Ectodermal cell (in vitro differentiated cells): ENCODE measurements at regions not wholly inside any gene's neighbourhood (a gene's known extent, or its start where the extent isn't known, plus 50 kb on each side); places are given as distances from the start of the nearest gene placed in this dataset.

Experiments
- H3K27ac ChIP-seq: 2 replicates; pipeline ENCODE4 v1.7.0; 2013; ENCODE audit warnings: mild to moderate bottlenecking, low read depth, low read length; ENCODE audit not compliant: insufficient read depth, poor library complexity, severe bottlenecking
- H3K27me3 ChIP-seq: 2 replicates; pipeline ENCODE4 v1.7.0; 2013; ENCODE audit warnings: mild to moderate bottlenecking, low read length; ENCODE audit not compliant: insufficient read depth, control insufficient read depth, poor library complexity, severe bottlenecking
- H3K36me3 ChIP-seq: one replicate; pipeline ENCODE4 v1.7.0; 2013; ENCODE audit warnings: low read length; ENCODE audit not compliant: control insufficient read depth, insufficient read depth
- H3K4me1 ChIP-seq: one replicate; pipeline ENCODE4 v1.7.0; 2013; ENCODE audit warnings: low read length; ENCODE audit not compliant: control insufficient read depth, insufficient read depth
- H3K4me3 ChIP-seq: 2 replicates; pipeline ENCODE4 v1.7.0; 2013; ENCODE audit warnings: low read depth, low read length, control low read depth; ENCODE audit not compliant: insufficient read depth
- H3K9me3 ChIP-seq: 2 replicates; pipeline ENCODE4 v1.7.0; 2013; ENCODE audit warnings: mild to moderate bottlenecking, low read length, moderate library complexity; ENCODE audit not compliant: control insufficient read depth
- WGBS, 2 experiments: methylation state at CpG; one replicate each; pipeline ENCODE4 v1.1.7; 2013; ENCODE audit warnings: missing lambda C conversion rate in 2 of 2; 5-methylcytosine and 5-hydroxymethylcytosine counted together

GRCh38 chr2:60118917-60119316, 434.5 kb downstream of the BCL11A start:
- 93 to 95% methylated on average over 1 of the region's 1 CpG for WGBS, 2 experiments

GRCh38 chr2:60118061-60118460, 435.4 kb downstream of the BCL11A start:
- Histone ChIP-seq H3K9me3 (peaks cover 4% of the 10 kb centered on the region), H3K4me1 (no peaks in the 10 kb centered on the region), H3K27ac (no peak overlapping the region), H3K4me3 (no peak overlapping the region), H3K27me3 (no peaks in the 10 kb centered on the region), H3K36me3 (no peaks in the 10 kb centered on the region)
- WGBS, 2 experiments: 87 to 95% methylated on average over 1 of the region's 1 CpG

More at GRCh38 chr2:60118917-60119316, 434.5 kb downstream of the BCL11A start:
- no peaks in the 10 kb centered on the region for H3K27me3 ChIP-seq
- no peak overlapping the region for H3K4me3 ChIP-seq
- H3K9me3 ChIP-seq: peaks cover 4% of the 10 kb centered on the region
- H3K27ac ChIP-seq: no peak overlapping the region
- H3K4me1 ChIP-seq: no peaks in the 10 kb centered on the region
- no peaks in the 10 kb centered on the region for H3K36me3 ChIP-seq

GRCh38 chr2:60116161-60116875, 437.1 kb downstream of the BCL11A start:
- Histone ChIP-seq H3K4me1 (no peaks in the 10 kb centered on the region), H3K4me3 (no peak overlapping the region)
- 91 to 93% methylated on average over 6 of the region's 6 CpGs for WGBS, 2 experiments

GRCh38 chr2:60109744-60110143, 443.7 kb downstream of the BCL11A start:
- H3K4me3 ChIP-seq: no peak overlapping the region
- H3K9me3 ChIP-seq: no peaks in the 10 kb centered on the region
- H3K36me3 ChIP-seq: no peaks in the 10 kb centered on the region
- H3K27ac ChIP-seq: no peak overlapping the region
- H3K4me1 ChIP-seq: no peaks in the 10 kb centered on the region
- no peaks in the 10 kb centered on the region for H3K27me3 ChIP-seq
- 90 to 100% methylated on average over 1 of the region's 1 CpG for WGBS, 2 experiments

More at GRCh38 chr2:60116161-60116875, 437.1 kb downstream of the BCL11A start:
- Histone ChIP-seq H3K36me3 (no peaks in the 10 kb centered on the region), H3K27ac (no peak overlapping the region), H3K27me3 (no peaks in the 10 kb centered on the region), H3K9me3 (peaks cover 4% of the 10 kb centered on the region)

- no peak overlapping the region for H3K27ac ChIP-seq
- no peak overlapping the region for H3K4me3 ChIP-seq
- H3K36me3 ChIP-seq: no peaks in the 10 kb centered on the region
- 81 to 87% methylated on average over 2 of the region's 2 CpGs for WGBS, 2 experiments
- H3K27me3 ChIP-seq: no peaks in the 10 kb centered on the region
- no peaks in the 10 kb centered on the region for H3K4me1 ChIP-seq
- H3K9me3 ChIP-seq: no peaks in the 10 kb centered on the region
Observed at GRCh38 chr2:60106836-60107529, 446.5 kb downstream of the BCL11A start.

- H3K27me3 ChIP-seq: no peaks in the 10 kb centered on the region
- no peak overlapping the region for H3K4me3 ChIP-seq
- no peaks in the 10 kb centered on the region for H3K4me1 ChIP-seq
- H3K36me3 ChIP-seq: no peaks in the 10 kb centered on the region
- no peaks in the 10 kb centered on the region for H3K9me3 ChIP-seq
- no peak overlapping the region for H3K27ac ChIP-seq
- WGBS, 2 experiments: 91 to 92% methylated on average over 7 of the region's 7 CpGs
Observed at GRCh38 chr2:60105906-60106305, 447.5 kb downstream of the BCL11A start.

GRCh38 chr2:60104514-60105505, 448.6 kb downstream of the BCL11A start:
- Histone ChIP-seq H3K9me3 (no peaks in the 10 kb centered on the region), H3K4me3 (no peak overlapping the region), H3K27me3 (no peaks in the 10 kb centered on the region), H3K4me1 (no peaks in the 10 kb centered on the region), H3K36me3 (no peaks in the 10 kb centered on the region), H3K27ac (no peak overlapping the region)
- WGBS, 2 experiments: 95 to 98% methylated on average over 10 of the region's 10 CpGs

GRCh38 chr2:60100034-60100433, 453.4 kb downstream of the BCL11A start:
- Histone ChIP-seq H3K4me3 (no peak overlapping the region), H3K9me3 (no peaks in the 10 kb centered on the region), H3K27ac (no peak overlapping the region), H3K36me3 (no peaks in the 10 kb centered on the region), H3K27me3 (no peaks in the 10 kb centered on the region), H3K4me1 (no peaks in the 10 kb centered on the region)
- WGBS, 2 experiments: 89 to 90% methylated on average over 11 of the region's 11 CpGs

- H3K4me3 ChIP-seq: no peak overlapping the region
- no peaks in the 10 kb centered on the region for H3K4me1 ChIP-seq
- H3K36me3 ChIP-seq: no peaks in the 10 kb centered on the region
- H3K27me3 ChIP-seq: no peaks in the 10 kb centered on the region
- 96 to 100% methylated on average over 2 to 3 of the region's 3 CpGs for WGBS, 2 experiments
- H3K27ac ChIP-seq: no peak overlapping the region
- H3K9me3 ChIP-seq: no peaks in the 10 kb centered on the region
Observed at GRCh38 chr2:60098996-60099395, 454.5 kb downstream of the BCL11A start.

- whole genome bisulfite sequencing, 2 experiments: 94 to 96% methylated on average over 10 to 11 of the region's 11 CpGs
- Histone ChIP-seq H3K4me3 (no peak overlapping the region), H3K4me1 (no peaks in the 10 kb centered on the region), H3K27me3 (no peaks in the 10 kb centered on the region), H3K9me3 (no peaks in the 10 kb centered on the region), H3K27ac (no peak overlapping the region), H3K36me3 (no peaks in the 10 kb centered on the region)
Observed at GRCh38 chr2:60097298-60097697, 456.2 kb downstream of the BCL11A start.
